Thyroid gland (tissue), 4 donors: ENCODE measurements at regions not wholly inside any gene's neighbourhood (a gene's known extent, or its start where the extent isn't known, plus 50 kb on each side); places are given as distances from the start of the nearest gene placed in this dataset.

Experiments
- DNase-seq, 2 donors: peaks; one replicate each; pipeline ENCODE4 v3.0.0-alpha.2; 2019
- H3K27ac ChIP-seq, 3 donors: fragments of 200-600 bp; sonication (generic); 1 replicate in 2 of 3; 2 replicates in 1 of 3; pipeline ENCODE4 v1.5.1; 2016 to 2019; ENCODE audit warnings: mild to moderate bottlenecking in 1 of 3, moderate library complexity in 1 of 3
- H3K27me3 ChIP-seq: fragments of 200-600 bp; sonication (generic); one replicate; pipeline ENCODE4 v1.5.1; 2019
- H3K36me3 ChIP-seq, 2 donors: fragments of 200-600 bp; sonication (generic); one replicate each; pipeline ENCODE4 v1.5.1; 2016 to 2019
- H3K4me1 ChIP-seq, 2 donors: fragments of 200-600 bp; sonication (generic); one replicate each; pipeline ENCODE4 v1.5.1; 2017 to 2019
- H3K4me3 ChIP-seq, 3 donors: fragments of 200-600 bp; sonication (generic); replicated peaks in 1 of 3; 1 replicate in 2 of 3; 2 replicates in 1 of 3; pipeline ENCODE4 v1.5.1; 2016; ENCODE audit warnings: mild to moderate bottlenecking in 1 of 3
- H3K9me3 ChIP-seq: fragments of 200-600 bp; sonication (generic); one replicate; pipeline ENCODE4 v1.5.1; 2017
- POLR2A ChIP-seq, 2 donors: fragments of 450-650 bp; IDR thresholded peaks; one replicate each; pipeline ENCODE4 v1.6.1; 2017; ENCODE audit warnings: antibody characterized with exemption in 2 of 2, mild to moderate bottlenecking in 2 of 2, moderate library complexity in 1 of 2
- WGBS, 2 donors: methylation state at CpG; one replicate each; pipeline ENCODE4 v1.1.5; 2017; 5-methylcytosine and 5-hydroxymethylcytosine counted together
- intact Hi-C: fragments of 100-400 bp; cut with DNase I; formaldehyde crosslinking; loops from one replicate; pipeline ENCODE4 v1.15.1; 2023
- TF ChIP-seq, protein P1 (sequence below), 6 experiments: fragments of 200-600 bp in 3 of 6; fragments of 450-650 bp in 3 of 6; sonication (generic) in 3 of 6; IDR thresholded peaks; one replicate each; pipeline ENCODE4 v1.5.1; 2016 to 2019; ENCODE audit warnings: antibody characterized with exemption in 6 of 6, mild to moderate bottlenecking in 2 of 6, inconsistent platforms in 1 of 6, moderate library complexity in 1 of 6

DNA sequence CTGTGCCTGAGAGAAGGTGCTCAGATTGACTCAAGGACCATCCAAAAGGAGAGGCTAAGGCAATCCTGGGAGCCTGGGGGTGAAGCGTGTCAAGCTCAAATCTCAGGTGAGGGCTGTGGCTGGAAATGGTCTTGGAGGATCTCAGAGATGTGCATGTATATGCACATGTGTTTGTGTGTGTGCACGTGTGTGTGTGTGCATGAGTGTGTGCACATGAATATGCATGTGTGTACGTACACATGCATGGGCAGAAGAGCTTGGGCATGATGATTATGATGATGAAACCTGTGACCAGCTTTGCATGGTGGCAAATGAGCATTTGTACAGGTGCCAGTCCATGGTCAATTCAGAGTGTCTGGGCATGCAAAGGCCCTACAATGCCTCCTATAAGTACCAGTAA, 326.6 kb downstream of the CXCL12 start:
- no peak overlapping the region for H3K4me3 ChIP-seq
- TF ChIP-seq POLR2A (IDR thresholded peaks at IDR 0.05), result no peak
- TF ChIP-seq, protein P1, sequence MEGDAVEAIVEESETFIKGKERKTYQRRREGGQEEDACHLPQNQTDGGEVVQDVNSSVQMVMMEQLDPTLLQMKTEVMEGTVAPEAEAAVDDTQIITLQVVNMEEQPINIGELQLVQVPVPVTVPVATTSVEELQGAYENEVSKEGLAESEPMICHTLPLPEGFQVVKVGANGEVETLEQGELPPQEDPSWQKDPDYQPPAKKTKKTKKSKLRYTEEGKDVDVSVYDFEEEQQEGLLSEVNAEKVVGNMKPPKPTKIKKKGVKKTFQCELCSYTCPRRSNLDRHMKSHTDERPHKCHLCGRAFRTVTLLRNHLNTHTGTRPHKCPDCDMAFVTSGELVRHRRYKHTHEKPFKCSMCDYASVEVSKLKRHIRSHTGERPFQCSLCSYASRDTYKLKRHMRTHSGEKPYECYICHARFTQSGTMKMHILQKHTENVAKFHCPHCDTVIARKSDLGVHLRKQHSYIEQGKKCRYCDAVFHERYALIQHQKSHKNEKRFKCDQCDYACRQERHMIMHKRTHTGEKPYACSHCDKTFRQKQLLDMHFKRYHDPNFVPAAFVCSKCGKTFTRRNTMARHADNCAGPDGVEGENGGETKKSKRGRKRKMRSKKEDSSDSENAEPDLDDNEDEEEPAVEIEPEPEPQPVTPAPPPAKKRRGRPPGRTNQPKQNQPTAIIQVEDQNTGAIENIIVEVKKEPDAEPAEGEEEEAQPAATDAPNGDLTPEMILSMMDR (IDR thresholded peaks at IDR 0.05), result no peak
- 87 to 97% methylated on average over 3 of the region's 3 CpGs for whole genome bisulfite sequencing, 2 donors
- no peaks in the 10 kb centered on the region for H3K27me3 ChIP-seq
- H3K36me3 ChIP-seq, result no peaks in the 10 kb centered on the region
- no peak overlapping the region for H3K27ac ChIP-seq
- intact Hi-C loops, result no loop called here
- H3K4me1 ChIP-seq, result no peaks in the 10 kb centered on the region
- no peak for DNase-seq
- H3K9me3 ChIP-seq, result no peaks in the 10 kb centered on the region

DNA sequence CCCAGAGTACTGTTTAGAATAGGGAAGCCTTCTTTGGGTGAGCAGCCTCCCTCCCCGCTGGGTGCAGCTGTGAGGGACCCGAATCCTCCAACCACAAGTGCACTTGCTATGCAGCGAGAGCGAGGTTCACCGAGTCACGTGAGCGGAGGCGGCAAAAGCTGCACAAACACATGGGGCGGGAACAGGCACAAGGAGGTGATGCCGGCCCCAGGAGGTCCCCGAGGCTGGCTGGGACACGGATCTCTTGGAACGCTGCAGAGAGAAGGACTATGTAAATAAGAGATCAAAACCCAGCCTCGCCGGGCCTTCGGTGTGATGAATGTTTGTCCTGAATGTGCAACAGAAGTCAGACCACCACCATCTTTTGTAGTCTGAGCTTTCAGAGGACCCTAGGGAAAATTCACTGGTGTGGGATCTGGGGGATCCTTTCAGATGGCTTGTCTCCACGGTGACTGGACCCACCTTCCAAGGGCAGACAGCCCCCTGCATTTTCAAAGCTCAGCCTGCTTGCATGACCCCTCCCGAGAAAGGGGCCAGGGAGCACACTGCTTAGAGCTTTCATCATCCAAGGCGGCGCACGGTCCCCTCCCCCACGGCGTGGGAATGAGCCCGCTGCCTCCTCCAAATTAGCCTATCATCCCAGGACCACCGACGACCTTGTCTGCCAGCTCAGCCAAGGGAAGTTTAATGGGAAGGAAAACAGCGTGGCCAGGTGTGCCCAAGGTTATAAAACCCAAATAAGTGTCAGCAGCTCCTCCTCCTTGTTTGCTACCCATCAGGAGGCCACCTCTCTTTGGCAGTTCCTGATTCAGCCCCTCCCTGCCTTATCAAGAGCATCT, 327.7 kb downstream of the CXCL12 start:
- no peaks in the 10 kb centered on the region for H3K27me3 ChIP-seq
- H3K9me3 ChIP-seq, result no peaks in the 10 kb centered on the region
- TF ChIP-seq, protein P1 (IDR thresholded peaks at IDR 0.05), result no peak
- TF ChIP-seq POLR2A (IDR thresholded peaks at IDR 0.05), result no peak
- H3K36me3 ChIP-seq, result no peaks in the 10 kb centered on the region
- intact Hi-C loops, result no loop called here
- no peak overlapping the region for H3K4me3 ChIP-seq
- 45 to 54% methylated on average over 26 to 27 of the region's 27 CpGs for WGBS, 2 donors
- no peak for DNase-seq
- H3K4me1 ChIP-seq, result no peaks in the 10 kb centered on the region
- no peak overlapping the region for H3K27ac ChIP-seq

DNA sequence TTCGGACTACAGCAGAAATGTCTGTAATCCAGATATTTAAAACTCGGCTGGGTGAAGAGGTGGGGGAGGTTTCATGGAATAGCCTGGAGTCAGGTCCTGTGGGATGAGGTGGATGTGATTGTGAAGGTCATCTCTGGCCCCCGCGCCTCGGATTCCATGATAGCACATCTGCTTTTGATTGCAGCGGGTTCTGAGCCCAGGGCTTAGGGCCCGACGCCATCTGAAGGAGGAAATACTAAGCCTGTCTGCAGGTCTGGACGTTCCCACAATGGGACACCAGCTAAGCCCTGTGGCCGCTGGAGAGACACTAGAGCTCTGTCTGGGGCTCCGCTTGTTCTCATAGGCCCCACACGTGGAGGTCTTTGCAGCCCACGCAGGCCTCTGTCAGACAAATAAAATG, 328.7 kb downstream of the CXCL12 start:
- no peak overlapping the region for H3K4me3 ChIP-seq
- no peak for DNase-seq
- no peaks in the 10 kb centered on the region for H3K27me3 ChIP-seq
- intact Hi-C loops, result no loop called here
- TF ChIP-seq POLR2A (IDR thresholded peaks at IDR 0.05), result no peak
- TF ChIP-seq, protein P1 (IDR thresholded peaks at IDR 0.05), result no peak
- no peaks in the 10 kb centered on the region for H3K9me3 ChIP-seq
- H3K4me1 ChIP-seq, result peaks cover 0 to 6% of the 10 kb centered on the region in 2 donors
- 70 to 74% methylated on average over 13 of the region's 13 CpGs for WGBS, 2 donors
- H3K27ac ChIP-seq, result no peak overlapping the region
- no peaks in the 10 kb centered on the region for H3K36me3 ChIP-seq

DNA sequence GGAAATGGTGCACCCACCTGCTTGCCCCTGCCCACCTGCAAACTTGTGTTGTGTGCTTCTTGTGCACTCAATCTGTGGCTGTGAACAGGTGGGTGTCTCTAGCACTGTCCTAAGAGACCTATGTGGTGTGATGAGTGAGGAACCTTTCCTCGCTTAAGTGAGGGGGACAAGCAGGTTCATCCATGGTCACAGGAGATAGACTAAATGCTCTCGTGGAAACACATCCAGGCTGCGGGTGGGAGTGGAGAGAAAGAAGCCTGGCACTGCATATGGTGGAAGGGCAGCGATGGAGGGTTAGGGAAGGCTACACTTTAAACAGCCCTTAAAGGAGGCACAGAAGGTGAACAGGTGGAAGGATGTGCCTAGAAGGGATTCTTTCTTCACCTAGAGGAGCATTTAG, 330.9 kb downstream of the CXCL12 start:
- intact Hi-C loops, result no loop called here
- DNase-seq, result no peak
- Histone ChIP-seq H3K27ac (no peak overlapping the region), H3K36me3 (no peaks in the 10 kb centered on the region), H3K4me1 (peaks cover 0 to 6% of the 10 kb centered on the region in 2 donors), H3K4me3 (no peak overlapping the region), H3K9me3 (no peaks in the 10 kb centered on the region), H3K27me3 (no peaks in the 10 kb centered on the region)
- TF ChIP-seq POLR2A (IDR thresholded peaks at IDR 0.05), result no peak
- TF ChIP-seq, protein P1 (IDR thresholded peaks at IDR 0.05), result no peak
- WGBS, 2 donors, result 97 to 98% methylated on average over 4 of the region's 4 CpGs

DNA sequence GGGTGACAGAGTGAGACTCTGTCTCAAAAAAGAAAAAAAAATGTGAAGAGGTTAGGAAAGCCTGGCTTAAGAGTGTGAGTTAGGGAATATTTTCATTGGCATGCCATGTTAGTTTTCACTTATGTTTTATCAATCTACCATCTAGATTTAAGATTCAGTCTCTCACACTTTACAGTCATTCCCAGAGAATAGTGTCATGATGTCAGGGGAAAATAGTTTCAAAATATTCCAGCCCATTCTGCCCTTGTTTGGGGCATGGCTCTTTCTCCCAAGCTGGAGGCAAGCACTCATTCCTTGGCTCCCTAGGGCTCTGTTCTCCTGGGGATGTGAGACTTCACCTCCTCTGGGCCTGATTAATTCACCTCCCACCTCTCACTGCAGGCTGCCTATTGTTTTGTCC, 331.5 kb downstream of the CXCL12 start:
- Histone ChIP-seq H3K27me3 (no peaks in the 10 kb centered on the region), H3K4me3 (no peak overlapping the region), H3K36me3 (no peaks in the 10 kb centered on the region), H3K4me1 (peaks cover 0 to 6% of the 10 kb centered on the region in 2 donors), H3K9me3 (no peaks in the 10 kb centered on the region), H3K27ac (no peak overlapping the region)
- DNase-seq, result no peak
- no peak for TF ChIP-seq POLR2A (IDR thresholded peaks at IDR 0.05)
- TF ChIP-seq, protein P1 (IDR thresholded peaks at IDR 0.05), result no peak
- intact Hi-C loops, result no loop called here
